Nephron progenitor cell (in vitro differentiated cells): ENCODE measurements at regions not wholly inside any gene's neighbourhood (a gene's known extent, or its start where the extent isn't known, plus 50 kb on each side); places are given as distances from the start of the nearest gene placed in this dataset.

ENCODE experiments used
- DNase-seq: peaks from one replicate; pipeline ENCODE4 v3.0.0; 2021
- H3K27ac Mint-ChIP-seq: 2 replicates; pipeline ENCODE4 v1.8.0; 2021; ENCODE audit warnings: mild to moderate bottlenecking, moderate library complexity, mixed read lengths
- H3K27me3 Mint-ChIP-seq: 2 replicates; pipeline ENCODE4 v1.8.0; 2021; ENCODE audit warnings: mild to moderate bottlenecking, low read depth, mixed read lengths; ENCODE audit not compliant: poor library complexity
- H3K36me3 Mint-ChIP-seq: 2 replicates; pipeline ENCODE4 v1.8.0; 2021; ENCODE audit warnings: low read depth, mixed read lengths
- H3K4me1 Mint-ChIP-seq: 2 replicates; pipeline ENCODE4 v1.8.0; 2021; ENCODE audit warnings: mixed read lengths
- H3K4me3 Mint-ChIP-seq: 2 replicates; pipeline ENCODE4 v1.8.0; 2021; ENCODE audit warnings: mild to moderate bottlenecking, moderate library complexity, mixed read lengths
- H3K9me3 Mint-ChIP-seq: 2 replicates; pipeline ENCODE4 v1.8.0; 2021; ENCODE audit warnings: mild to moderate bottlenecking, moderate library complexity, mixed read lengths
- TF ChIP-seq, protein P1 (sequence below): fragments of 200-600 bp; sonication (generic); IDR thresholded peaks from 2 replicates; pipeline ENCODE4 v1.5.0; 2021; ENCODE audit warnings: antibody characterized with exemption

DNA sequence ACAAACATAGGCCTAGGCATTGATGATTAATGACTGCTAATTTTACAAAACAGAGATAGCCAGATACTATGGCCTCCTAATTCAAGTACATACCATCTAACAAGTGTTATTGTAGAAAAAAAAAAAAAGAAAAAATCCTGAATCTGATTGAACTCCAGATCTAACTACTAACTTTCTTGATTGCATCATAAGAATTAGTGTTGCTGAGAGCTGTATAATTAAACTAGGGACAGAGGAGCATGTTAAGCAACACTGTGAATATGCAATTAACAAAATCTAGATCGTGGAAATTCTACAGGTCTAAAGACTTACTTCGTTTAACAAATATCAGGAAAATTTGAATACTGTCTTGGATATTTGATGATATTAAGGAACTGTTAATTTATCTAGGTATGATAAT is 208.3 kb upstream of the ZNF608 start:
- Mint-ChIP-seq H3K36me3 (no peaks in the 10 kb centered on the region), H3K27me3 (no peaks in the 10 kb centered on the region), H3K9me3 (peaks cover 6% of the 10 kb centered on the region), H3K4me1 (peaks cover 14% of the 10 kb centered on the region), H3K4me3 (no peak overlapping the region), H3K27ac (no peak overlapping the region)
- DNase-seq = no peak
- TF ChIP-seq, protein P1, sequence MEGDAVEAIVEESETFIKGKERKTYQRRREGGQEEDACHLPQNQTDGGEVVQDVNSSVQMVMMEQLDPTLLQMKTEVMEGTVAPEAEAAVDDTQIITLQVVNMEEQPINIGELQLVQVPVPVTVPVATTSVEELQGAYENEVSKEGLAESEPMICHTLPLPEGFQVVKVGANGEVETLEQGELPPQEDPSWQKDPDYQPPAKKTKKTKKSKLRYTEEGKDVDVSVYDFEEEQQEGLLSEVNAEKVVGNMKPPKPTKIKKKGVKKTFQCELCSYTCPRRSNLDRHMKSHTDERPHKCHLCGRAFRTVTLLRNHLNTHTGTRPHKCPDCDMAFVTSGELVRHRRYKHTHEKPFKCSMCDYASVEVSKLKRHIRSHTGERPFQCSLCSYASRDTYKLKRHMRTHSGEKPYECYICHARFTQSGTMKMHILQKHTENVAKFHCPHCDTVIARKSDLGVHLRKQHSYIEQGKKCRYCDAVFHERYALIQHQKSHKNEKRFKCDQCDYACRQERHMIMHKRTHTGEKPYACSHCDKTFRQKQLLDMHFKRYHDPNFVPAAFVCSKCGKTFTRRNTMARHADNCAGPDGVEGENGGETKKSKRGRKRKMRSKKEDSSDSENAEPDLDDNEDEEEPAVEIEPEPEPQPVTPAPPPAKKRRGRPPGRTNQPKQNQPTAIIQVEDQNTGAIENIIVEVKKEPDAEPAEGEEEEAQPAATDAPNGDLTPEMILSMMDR = no peak

DNA sequence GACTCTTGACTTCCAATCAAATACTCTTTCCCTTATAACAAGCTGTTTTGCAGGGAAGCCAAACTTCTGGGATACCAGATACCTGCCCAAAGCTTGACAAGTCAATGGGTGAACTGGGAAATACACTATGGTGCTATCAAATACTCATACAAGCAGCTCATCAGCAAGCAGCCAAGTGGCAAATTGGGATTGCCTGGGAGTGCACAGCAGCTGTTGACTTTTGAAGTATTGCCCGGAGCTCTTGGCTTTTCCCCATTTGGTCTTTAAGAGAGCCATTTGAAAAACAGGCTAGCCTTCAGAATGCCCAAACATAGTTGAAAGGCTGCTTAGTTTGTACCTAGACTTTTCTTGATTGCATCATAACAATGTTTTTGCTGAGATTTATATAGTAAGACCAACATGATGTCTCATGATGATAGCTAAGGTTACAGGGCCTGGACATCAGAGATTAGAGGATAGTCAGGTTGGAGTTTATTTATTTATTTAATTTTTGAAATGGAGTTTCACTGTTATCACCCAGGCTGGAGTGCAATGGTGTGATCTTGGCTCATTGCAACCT is 210.1 kb upstream of the ZNF608 start:
- TF ChIP-seq, protein P1 = no peak
- Mint-ChIP-seq H3K4me1 (peaks cover 17% of the 10 kb centered on the region), H3K36me3 (peaks cover 5% of the 10 kb centered on the region), H3K27me3 (peaks cover 3% of the 10 kb centered on the region), H3K9me3 (peaks cover 14% of the 10 kb centered on the region), H3K4me3 (no peak overlapping the region), H3K27ac (no peak overlapping the region)
- no peak for DNase-seq

DNA sequence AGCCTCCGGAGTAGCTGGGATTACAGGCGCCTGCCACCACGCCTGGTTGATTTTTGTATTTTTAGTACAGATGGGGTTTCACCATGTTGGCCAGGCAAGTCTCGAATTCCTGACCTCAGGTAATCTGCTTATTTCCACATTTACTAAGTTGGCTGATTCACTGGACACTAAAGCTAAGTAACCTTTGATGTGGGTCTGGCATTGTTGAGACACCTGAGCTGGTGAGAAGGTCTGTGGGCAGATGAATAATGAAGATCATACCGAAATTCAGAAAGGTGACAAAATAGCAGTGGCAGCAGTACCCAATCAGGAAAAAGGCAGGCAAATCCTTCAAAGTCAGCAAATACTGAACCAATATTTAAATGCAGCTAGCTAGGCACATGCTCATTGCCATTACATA is 210.6 kb upstream of the ZNF608 start:
- TF ChIP-seq, protein P1 = no peak
- Mint-ChIP-seq H3K27me3 (peaks cover 3% of the 10 kb centered on the region), H3K4me3 (no peak overlapping the region), H3K9me3 (peaks cover 14% of the 10 kb centered on the region), H3K27ac (no peak overlapping the region), H3K4me1 (peaks cover 21% of the 10 kb centered on the region), H3K36me3 (peaks cover 5% of the 10 kb centered on the region)
- DNase-seq = no peak

DNA sequence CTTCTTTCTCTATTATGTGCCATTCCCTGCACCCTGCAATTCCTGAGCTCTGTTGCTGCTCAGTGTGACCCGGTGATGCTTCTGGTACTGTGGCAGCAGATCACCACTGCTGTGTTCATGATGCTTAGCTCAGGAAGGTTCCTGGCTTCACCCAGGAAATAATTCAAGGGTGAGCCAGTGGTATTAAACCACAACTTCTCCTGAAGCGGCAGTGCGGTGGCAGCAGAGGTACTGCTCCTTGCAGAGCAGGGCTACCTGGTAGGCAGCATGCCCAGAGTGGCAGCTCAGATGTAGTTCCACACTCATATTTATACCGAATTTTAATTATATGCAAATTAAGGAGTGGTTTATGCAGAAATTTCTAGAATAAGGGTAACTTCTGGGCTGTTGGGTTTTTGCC is 213.8 kb upstream of the ZNF608 start:
- TF ChIP-seq, protein P1 = no peak
- H3K4me3 Mint-ChIP-seq = no peak overlapping the region
- peaks cover 3% of the 10 kb centered on the region for H3K27me3 Mint-ChIP-seq
- H3K4me1 Mint-ChIP-seq = peaks cover 44% of the 10 kb centered on the region
- no peak for DNase-seq
- peaks cover 14% of the 10 kb centered on the region for H3K9me3 Mint-ChIP-seq
- H3K27ac Mint-ChIP-seq = no peak overlapping the region
- peaks cover 5% of the 10 kb centered on the region for H3K36me3 Mint-ChIP-seq

DNA sequence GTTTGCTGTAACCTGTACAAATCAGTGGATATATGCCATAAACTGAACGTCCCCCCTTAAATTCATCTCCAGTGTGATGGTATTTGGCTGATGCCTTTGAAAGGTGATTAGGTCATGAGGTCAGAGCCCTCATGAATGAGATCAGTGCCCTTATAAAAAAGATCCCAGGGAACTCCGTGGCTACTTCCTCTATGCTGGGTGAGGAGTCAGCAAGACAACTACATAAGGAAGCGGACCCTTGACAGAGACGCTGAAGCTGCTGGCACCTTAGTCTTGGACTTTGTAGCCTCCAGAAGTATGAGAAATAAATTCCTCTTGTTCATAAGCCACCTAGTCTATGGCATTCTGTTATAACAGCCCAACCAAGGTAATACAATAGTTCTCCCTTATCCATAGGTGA is 215.1 kb upstream of the ZNF608 start:
- TF ChIP-seq, protein P1 = no peak
- Mint-ChIP-seq H3K4me1 (peaks cover 38% of the 10 kb centered on the region), H3K9me3 (peaks cover 14% of the 10 kb centered on the region), H3K27me3 (peaks cover 3% of the 10 kb centered on the region), H3K4me3 (no peak overlapping the region), H3K27ac (no peak overlapping the region), H3K36me3 (peaks cover 5% of the 10 kb centered on the region)
- no peak for DNase-seq

DNA sequence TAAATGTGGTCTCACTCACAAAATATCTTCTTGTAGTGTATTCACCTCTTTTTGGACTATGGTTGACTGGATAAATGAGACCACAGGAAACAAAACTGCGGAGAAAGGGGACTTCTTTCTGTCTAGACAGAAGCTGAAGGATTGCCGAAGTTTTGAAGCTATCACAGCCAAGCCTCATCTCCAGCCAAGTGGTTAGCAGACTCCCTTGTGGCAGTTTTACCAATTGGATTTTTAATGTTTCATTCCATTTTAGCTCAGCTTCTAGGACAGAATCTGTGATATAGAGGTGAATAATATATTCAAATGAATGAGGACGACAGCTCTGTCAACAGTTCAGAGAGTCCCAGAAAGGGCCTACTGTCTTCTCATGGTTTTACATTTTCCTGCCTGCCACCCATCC is 215.7 kb upstream of the ZNF608 start:
- Mint-ChIP-seq H3K4me1 (peaks cover 35% of the 10 kb centered on the region), H3K27ac (no peak overlapping the region), H3K36me3 (peaks cover 5% of the 10 kb centered on the region), H3K27me3 (peaks cover 3% of the 10 kb centered on the region), H3K9me3 (peaks cover 14% of the 10 kb centered on the region), H3K4me3 (no peak overlapping the region)
- TF ChIP-seq, protein P1 = no peak
- DNase-seq = no peak
